Activated T-helper 17 cell treated with anti-CD3 and anti-CD28 coated beads, Interleukin-2, amount 50 U/mL, for 72 hours (primary cell): ENCODE measurements at regions not wholly inside any gene's neighbourhood (a gene's known extent, or its start where the extent isn't known, plus 50 kb on each side); places are given as distances from the start of the nearest gene placed in this dataset.

ENCODE experiments used
- ATAC-seq: fragments of 150-1000 bp; cut with Tn5 transposase; replicated peaks from 2 replicates; pipeline ENCODE4 v1.10.0; 2021; ENCODE audit warnings: mild to moderate bottlenecking, moderate library complexity
- H3K27ac Mint-ChIP-seq: one replicate; pipeline ENCODE4 v1.8.0; 2022; ENCODE audit warnings: mixed read lengths
- H3K27me3 Mint-ChIP-seq: one replicate; pipeline ENCODE4 v1.8.0; 2022; ENCODE audit warnings: mixed read lengths
- H3K36me3 Mint-ChIP-seq: one replicate; pipeline ENCODE4 v1.8.0; 2022; ENCODE audit warnings: low read depth, mild to moderate bottlenecking, mixed read lengths
- H3K4me1 Mint-ChIP-seq: one replicate; pipeline ENCODE4 v1.8.0; 2022; ENCODE audit warnings: mixed read lengths
- H3K4me3 Mint-ChIP-seq: one replicate; pipeline ENCODE4 v1.8.0; 2022; ENCODE audit warnings: mild to moderate bottlenecking, mixed read lengths
- H3K9me3 Mint-ChIP-seq: one replicate; pipeline ENCODE4 v1.8.0; 2022; ENCODE audit warnings: mixed read lengths

- Mint-ChIP-seq H3K27ac (no peak overlapping the region), H3K36me3 (no peaks in the 10 kb centered on the region), H3K9me3 (peaks cover 3% of the 10 kb centered on the region), H3K4me3 (no peak overlapping the region), H3K27me3 (peaks cover 4% of the 10 kb centered on the region), H3K4me1 (no peaks in the 10 kb centered on the region)
- no peak for ATAC-seq
These were observed 528.3 kb upstream of the CFAP20DC start for GRCh38 chr3:59578129-59578528.

GRCh38 chr3:59576606-59577005 lies 526.8 kb upstream of the CFAP20DC start:
- no peak overlapping the region for H3K4me3 Mint-ChIP-seq
- H3K9me3 Mint-ChIP-seq, result no peaks in the 10 kb centered on the region
- no peak overlapping the region for H3K27ac Mint-ChIP-seq
- no peak for ATAC-seq
- no peaks in the 10 kb centered on the region for H3K36me3 Mint-ChIP-seq
- H3K27me3 Mint-ChIP-seq, result no peaks in the 10 kb centered on the region
- no peaks in the 10 kb centered on the region for H3K4me1 Mint-ChIP-seq

GRCh38 chr3:59575113-59576001 lies 525.5 kb upstream of the CFAP20DC start:
- Mint-ChIP-seq H3K4me1 (no peaks in the 10 kb centered on the region), H3K4me3 (no peak overlapping the region), H3K9me3 (no peaks in the 10 kb centered on the region), H3K36me3 (no peaks in the 10 kb centered on the region), H3K27me3 (peaks cover 2% of the 10 kb centered on the region), H3K27ac (no peak overlapping the region)
- ATAC-seq, result peak; percentile 69

- no peak overlapping the region for H3K4me3 Mint-ChIP-seq
- no peak overlapping the region for H3K27ac Mint-ChIP-seq
- peaks cover 3% of the 10 kb centered on the region for H3K27me3 Mint-ChIP-seq
- H3K9me3 Mint-ChIP-seq, result no peaks in the 10 kb centered on the region
- ATAC-seq, result no peak
- H3K36me3 Mint-ChIP-seq, result no peaks in the 10 kb centered on the region
- no peaks in the 10 kb centered on the region for H3K4me1 Mint-ChIP-seq
These were observed 524.1 kb upstream of the CFAP20DC start for GRCh38 chr3:59573911-59574310.

- H3K27ac Mint-ChIP-seq, result no peak overlapping the region
- ATAC-seq, result no peak
- no peaks in the 10 kb centered on the region for H3K9me3 Mint-ChIP-seq
- H3K4me1 Mint-ChIP-seq, result no peaks in the 10 kb centered on the region
- H3K4me3 Mint-ChIP-seq, result no peak overlapping the region
- H3K36me3 Mint-ChIP-seq, result no peaks in the 10 kb centered on the region
- peaks cover 9% of the 10 kb centered on the region for H3K27me3 Mint-ChIP-seq
These were observed 522.3 kb upstream of the CFAP20DC start for GRCh38 chr3:59572106-59572505.

- Mint-ChIP-seq H3K27ac (no peak overlapping the region), H3K4me3 (no peak overlapping the region), H3K4me1 (no peaks in the 10 kb centered on the region), H3K27me3 (peaks cover 9% of the 10 kb centered on the region), H3K9me3 (no peaks in the 10 kb centered on the region), H3K36me3 (no peaks in the 10 kb centered on the region)
- ATAC-seq, result no peak
These were observed 521.0 kb upstream of the CFAP20DC start for GRCh38 chr3:59570806-59571205.

GRCh38 chr3:59567661-59568060 lies 517.8 kb upstream of the CFAP20DC start:
- Mint-ChIP-seq H3K4me3 (no peak overlapping the region), H3K27me3 (peaks cover 9% of the 10 kb centered on the region), H3K9me3 (no peaks in the 10 kb centered on the region), H3K4me1 (no peaks in the 10 kb centered on the region), H3K36me3 (no peaks in the 10 kb centered on the region), H3K27ac (no peak overlapping the region)
- no peak for ATAC-seq

GRCh38 chr3:59566481-59566975 lies 516.7 kb upstream of the CFAP20DC start:
- H3K27me3 Mint-ChIP-seq, result peaks cover 9% of the 10 kb centered on the region
- H3K27ac Mint-ChIP-seq, result peak overlapping the region; percentile 31
- peak; percentile 98 for ATAC-seq
- H3K4me1 Mint-ChIP-seq, result no peaks in the 10 kb centered on the region
- H3K4me3 Mint-ChIP-seq, result peak overlapping the region; percentile 23
- H3K9me3 Mint-ChIP-seq, result no peaks in the 10 kb centered on the region
- no peaks in the 10 kb centered on the region for H3K36me3 Mint-ChIP-seq

- H3K4me3 Mint-ChIP-seq, result no peak overlapping the region
- no peak overlapping the region for H3K27ac Mint-ChIP-seq
- H3K9me3 Mint-ChIP-seq, result no peaks in the 10 kb centered on the region
- H3K36me3 Mint-ChIP-seq, result no peaks in the 10 kb centered on the region
- no peak for ATAC-seq
- H3K4me1 Mint-ChIP-seq, result peaks cover 7% of the 10 kb centered on the region
- peaks cover 6% of the 10 kb centered on the region for H3K27me3 Mint-ChIP-seq
These were observed 515.3 kb upstream of the CFAP20DC start for GRCh38 chr3:59565125-59565524.

- Mint-ChIP-seq H3K27me3 (peaks cover 6% of the 10 kb centered on the region), H3K4me3 (no peak overlapping the region), H3K27ac (no peak overlapping the region), H3K9me3 (no peaks in the 10 kb centered on the region), H3K4me1 (peaks cover 16% of the 10 kb centered on the region), H3K36me3 (no peaks in the 10 kb centered on the region)
- no peak for ATAC-seq
These were observed 514.1 kb upstream of the CFAP20DC start for GRCh38 chr3:59563966-59564365.

- no peak for ATAC-seq
- Mint-ChIP-seq H3K9me3 (no peaks in the 10 kb centered on the region), H3K36me3 (no peaks in the 10 kb centered on the region)
These were observed 513.3 kb upstream of the CFAP20DC start for GRCh38 chr3:59563072-59563605.

GRCh38 chr3:59559721-59560435 lies 510.1 kb upstream of the CFAP20DC start:
- Mint-ChIP-seq H3K36me3 (no peaks in the 10 kb centered on the region), H3K9me3 (no peaks in the 10 kb centered on the region), H3K4me3 (peak overlapping the region; percentile 43), H3K27me3 (no peaks in the 10 kb centered on the region), H3K27ac (peak overlapping the region; percentile 76), H3K4me1 (peaks cover 19% of the 10 kb centered on the region)
- ATAC-seq, result peak; percentile 99

More at GRCh38 chr3:59563072-59563605, 513.3 kb upstream of the CFAP20DC start:
- Mint-ChIP-seq H3K4me3 (no peak overlapping the region), H3K4me1 (peaks cover 19% of the 10 kb centered on the region), H3K27me3 (peaks cover 2% of the 10 kb centered on the region), H3K27ac (no peak overlapping the region)

- Mint-ChIP-seq H3K27ac (peak overlapping the region; percentile 76), H3K36me3 (no peaks in the 10 kb centered on the region), H3K9me3 (no peaks in the 10 kb centered on the region), H3K4me3 (peak overlapping the region; percentile 43), H3K4me1 (peaks cover 19% of the 10 kb centered on the region), H3K27me3 (no peaks in the 10 kb centered on the region)
- ATAC-seq, result peak; percentile 47
These were observed 509.3 kb upstream of the CFAP20DC start for GRCh38 chr3:59558906-59559720.
